Right lobe of liver (tissue), 4 donors: ENCODE measurements at regions not wholly inside any gene's neighbourhood (a gene's known extent, or its start where the extent isn't known, plus 50 kb on each side); places are given as distances from the start of the nearest gene placed in this dataset.

Experiments
- CTCF ChIP-seq, 4 donors: fragments of 200-600 bp in 3 of 4; fragments of 450-650 bp in 1 of 4; IDR thresholded peaks; one replicate each; pipeline versions ENCODE4 v1.5.1 to v1.8.0; 2016 to 2022; ENCODE audit warnings: antibody characterized with exemption in 4 of 4, mild to moderate bottlenecking in 2 of 4
- POLR2A ChIP-seq: fragments of 450-650 bp; IDR thresholded peaks from one replicate; pipeline ENCODE4 v1.6.1; 2017; ENCODE audit warnings: antibody characterized with exemption, mild to moderate bottlenecking
- donor health status: DM: no; HTN: no; CAD: no.
- donor health status: DM: no; HTN: no; CAD: no.
- donor health status: DM: no; HTN: yes; CAD: no.

GRCh38 chr2:45267062-45267792 is 258.0 kb upstream of the SIX2 start:
- TF ChIP-seq POLR2A (no peak), CTCF (IDR thresholded peaks at IDR 0.05) (no peak)
